ENCODE measurements at regions not wholly inside any gene's neighbourhood (a gene's known extent, or its start where the extent isn't known, plus 50 kb on each side); places are given as distances from the start of the nearest gene placed in this dataset.

- no peak overlapping the region for H3K9ac ChIP-seq (ENCODE audit: control insufficient read depth, extremely low read depth, insufficient read depth, low read length)
- peak overlapping the region; percentile 56 for H3K4me2 ChIP-seq (ENCODE audit: control insufficient read depth, extremely low read depth, insufficient read depth, low read depth, low read length)
- no peak overlapping the region for H3K27ac ChIP-seq (ENCODE audit: control insufficient read depth, insufficient read depth, low read length)
- no peaks in the 10 kb centered on the region for H4K20me1 ChIP-seq (ENCODE audit: control insufficient read depth, extremely low read depth, insufficient read depth, low read length)
- H3K4me1 ChIP-seq (ENCODE audit: control insufficient read depth, extremely low read depth, insufficient read depth, low read length): peaks cover 27% of the 10 kb centered on the region
- no peaks in the 10 kb centered on the region for H3K9me1 ChIP-seq (ENCODE audit: control insufficient read depth, extremely low read depth, insufficient read depth, low read length)
- dilution Hi-C loops (cut with MboI; ENCODE audit: extremely low pct_ligation_motif_present, low sequenced_read_pairs): no loop called here
- FAIRE-seq (peak; percentile 77), DNase-seq (ENCODE audit: low read depth, low spot score) (no peak)
- no peaks in the 10 kb centered on the region for H3K27me3 ChIP-seq (ENCODE audit: control insufficient read depth, extremely low read depth, insufficient read depth, low read length)
- H3K9me3 ChIP-seq (ENCODE audit: control insufficient read depth, low read depth, low read length): no peaks in the 10 kb centered on the region
- no peak for TF ChIP-seq CTCF (optimal IDR thresholded peaks at IDR 0.05 in 1 of 3, IDR thresholded peaks at IDR 0.05 in 1 of 3, conservative IDR thresholded peaks at IDR 0.05 in 1 of 3; ENCODE audit: extremely low read depth in 1 of 3, insufficient read depth in 2 of 3, low read length in 3 of 3)
- no peaks in the 10 kb centered on the region for H3K36me3 ChIP-seq (ENCODE audit: control insufficient read depth in 2 of 2, extremely low read depth in 1 of 2, insufficient read depth in 2 of 2, low read length in 2 of 2)
- no peak overlapping the region for H2AFZ ChIP-seq (ENCODE audit: control insufficient read depth, low read length)
- no peaks in the 10 kb centered on the region for H3K79me2 ChIP-seq (ENCODE audit: control insufficient read depth, insufficient read depth, low read length)
- no peak overlapping the region for H3K4me3 ChIP-seq (ENCODE audit: control insufficient read depth in 2 of 3, extremely low read depth in 1 of 3, insufficient read depth in 2 of 3, low read depth in 1 of 3, low read length in 3 of 3)
Observed at GRCh38 chr21:34279883-34280282, 83.9 kb upstream of the KCNE2 start.

GRCh38 chr21:34280389-34280795, 83.4 kb upstream of the KCNE2 start:
- Histone ChIP-seq H3K4me1 (ENCODE audit: control insufficient read depth, extremely low read depth, insufficient read depth, low read length) (peaks cover 27% of the 10 kb centered on the region), H3K27me3 (ENCODE audit: control insufficient read depth, extremely low read depth, insufficient read depth, low read length) (no peaks in the 10 kb centered on the region), H3K9me1 (ENCODE audit: control insufficient read depth, extremely low read depth, insufficient read depth, low read length) (no peaks in the 10 kb centered on the region), H3K79me2 (ENCODE audit: control insufficient read depth, insufficient read depth, low read length) (no peaks in the 10 kb centered on the region), H3K36me3 (ENCODE audit: control insufficient read depth in 2 of 2, extremely low read depth in 1 of 2, insufficient read depth in 2 of 2, low read length in 2 of 2) (no peaks in the 10 kb centered on the region), H2AFZ (ENCODE audit: control insufficient read depth, low read length) (no peak overlapping the region), H3K4me2 (ENCODE audit: control insufficient read depth, extremely low read depth, insufficient read depth, low read depth, low read length) (peak overlapping the region; percentile 56), H3K9ac (ENCODE audit: control insufficient read depth, extremely low read depth, insufficient read depth, low read length) (no peak overlapping the region), H3K27ac (ENCODE audit: control insufficient read depth, insufficient read depth, low read length) (no peak overlapping the region), H3K4me3 (ENCODE audit: control insufficient read depth in 2 of 3, extremely low read depth in 1 of 3, insufficient read depth in 2 of 3, low read depth in 1 of 3, low read length in 3 of 3) (no peak overlapping the region), H4K20me1 (ENCODE audit: control insufficient read depth, extremely low read depth, insufficient read depth, low read length) (no peaks in the 10 kb centered on the region), H3K9me3 (ENCODE audit: control insufficient read depth, low read depth, low read length) (no peaks in the 10 kb centered on the region)
- no peak for FAIRE-seq
- TF ChIP-seq CTCF (optimal IDR thresholded peaks at IDR 0.05 in 1 of 3, IDR thresholded peaks at IDR 0.05 in 1 of 3, conservative IDR thresholded peaks at IDR 0.05 in 1 of 3; ENCODE audit: extremely low read depth in 1 of 3, insufficient read depth in 2 of 3, low read length in 3 of 3): no peak
- TF ChIP-seq EZH2 (IDR thresholded peaks at IDR 0.05; ENCODE audit: low read length): no peak
- dilution Hi-C loops (cut with MboI; ENCODE audit: extremely low pct_ligation_motif_present, low sequenced_read_pairs): no loop called here
- DNase-seq (ENCODE audit: low read depth, low spot score): no peak

All from keratinocyte (primary cell).